Spleen (tissue), 11 donors: ENCODE measurements at regions not wholly inside any gene's neighbourhood (a gene's known extent, or its start where the extent isn't known, plus 50 kb on each side); places are given as distances from the start of the nearest gene placed in this dataset.
A peak's percentile ranks its signal among the peaks of the same experiment; 100 is the strongest.

Source experiments
- DNase-seq: peaks from one replicate; pipeline ENCODE4 v3.0.0-alpha.2; 2020
- H3K27ac ChIP-seq, 8 donors: fragments of 200-600 bp; sonication (generic) in 7 of 8; 1 replicate in 4 of 8; 2 replicates in 4 of 8; pipeline versions ENCODE4 v1.5.0 to v1.8.0; 2016 to 2021; ENCODE audit warnings: inconsistent platforms in 4 of 8, mild to moderate bottlenecking in 4 of 8, moderate library complexity in 1 of 8
- H3K27me3 ChIP-seq, 7 donors: fragments of 200-600 bp; sonication (generic) in 6 of 7; replicated peaks in 1 of 7; 1 replicate in 4 of 7; 2 replicates in 3 of 7; pipeline versions ENCODE4 v1.5.0 to v1.8.0; 2016 to 2021; ENCODE audit warnings: inconsistent platforms in 3 of 7, mild to moderate bottlenecking in 1 of 7
- H3K36me3 ChIP-seq, 6 donors: fragments of 200-600 bp; sonication (generic) in 5 of 6; 1 replicate in 4 of 6; 2 replicates in 2 of 6; pipeline versions ENCODE4 v1.5.0 to v1.8.0; 2016 to 2021; ENCODE audit warnings: inconsistent platforms in 2 of 6
- H3K4me1 ChIP-seq, 6 donors: fragments of 200-600 bp; sonication (generic) in 5 of 6; 1 replicate in 3 of 6; 2 replicates in 3 of 6; pipeline versions ENCODE4 v1.5.0 to v1.8.0; 2016 to 2021; ENCODE audit warnings: inconsistent platforms in 3 of 6
- H3K4me3 ChIP-seq, 8 donors: fragments of 200-600 bp; sonication (generic) in 7 of 8; 1 replicate in 4 of 8; 2 replicates in 4 of 8; pipeline versions ENCODE4 v1.5.0 to v1.8.0; 2016 to 2021; ENCODE audit warnings: inconsistent platforms in 4 of 8, mild to moderate bottlenecking in 4 of 8, moderate library complexity in 2 of 8
- H3K9me3 ChIP-seq, 8 donors: fragments of 200-600 bp; sonication (generic) in 7 of 8; 1 replicate in 4 of 8; 2 replicates in 4 of 8; pipeline versions ENCODE4 v1.5.0 to v1.8.0; 2016 to 2021; ENCODE audit warnings: inconsistent platforms in 4 of 8
- CTCF ChIP-seq, 11 experiments: fragments of 200-600 bp in 7 of 11; fragments of 450-650 bp in 4 of 11; sonication (generic) in 4 of 11; IDR thresholded peaks in 8 of 11; conservative IDR thresholded peaks in 3 of 11; 1 replicate in 7 of 11; 2 replicates in 4 of 11; pipeline versions ENCODE4 v1.4.0 to v1.8.0; 2016 to 2021; ENCODE audit warnings: antibody characterized with exemption in 11 of 11, inconsistent platforms in 4 of 11, mild to moderate bottlenecking in 1 of 11
- POLR2A ChIP-seq, 3 donors: fragments of 450-650 bp; IDR thresholded peaks; one replicate each; pipeline ENCODE4 v1.5.1; 2017; ENCODE audit warnings: antibody characterized with exemption in 3 of 3, mild to moderate bottlenecking in 1 of 3
- POLR2AphosphoS5 ChIP-seq, 3 donors: sonication (generic); formaldehyde crosslinking; IDR thresholded peaks; one replicate each; pipeline ENCODE4 v1.5.1; 2017; ENCODE audit warnings: antibody characterized with exemption in 3 of 3
- WGBS, 5 donors: extraction: QIAGEN DNeasy Blood & Tissue Kit in 3 of 5; methylation state at CpG; one replicate each; pipeline versions ENCODE4 v1.1.5 to v1.1.7; 2013 to 2018; 5-methylcytosine and 5-hydroxymethylcytosine counted together
- intact Hi-C: fragments of 100-400 bp; cut with DNase I; formaldehyde crosslinking; loops from one replicate; pipeline ENCODE4 v1.15.0; 2023; ENCODE audit warnings: low total_unique reads
- donor health status: healthy with polysubstance abuse.
- donor health status: DM: no; HTN: no; CAD: no; lungs with moderate emphysema.
- donor health status: DM: no; HTN: no; CAD: no.
- donor health status: Bipolar disorder and iron deficiency.
- donor health status: healthy.
- donor health status: DM: no; HTN: no; CAD: no.
- donor health status: DM: yes; HTN: yes; CAD: no.

GRCh38 chr5:87020099-87020934, 247.4 kb upstream of the RASA1 start:
- peak; percentile 76 for DNase-seq
- Histone ChIP-seq H3K9me3 (peaks cover 0 to 8% (median 0%) of the 10 kb centered on the region in 8 donors), H3K27me3 (no peaks in the 10 kb centered on the region), H3K4me3 (no peak overlapping the region), H3K27ac (peak overlapping the region in 5 of 8 donors; percentile 27 to 78 (median 61)), H3K36me3 (no peaks in the 10 kb centered on the region), H3K4me1 (peaks cover 5 to 15% (median 14%) of the 10 kb centered on the region in 6 donors)
- WGBS, 5 donors = 42 to 51% (median 44%) methylated on average over 3 to 4 of the region's 4 CpGs
- TF ChIP-seq POLR2A (IDR thresholded peaks at IDR 0.05) = no peak
- TF ChIP-seq CTCF (IDR thresholded peaks at IDR 0.05 in 8 of 11, conservative IDR thresholded peaks at IDR 0.05 in 3 of 11) = no peak
- TF ChIP-seq POLR2AphosphoS5 (IDR thresholded peaks at IDR 0.05) = peak in 2 of 3 donors; percentile 32 to 34
- intact Hi-C loops = no loop called here

- TF ChIP-seq POLR2AphosphoS5 (IDR thresholded peaks at IDR 0.05) (no peak), CTCF (IDR thresholded peaks at IDR 0.05 in 8 of 11, conservative IDR thresholded peaks at IDR 0.05 in 3 of 11) (no peak)
- peaks cover 0 to 8% (median 0%) of the 10 kb centered on the region in 8 donors for H3K9me3 ChIP-seq
- 52 to 63% (median 60%) methylated on average over 6 of the region's 6 CpGs for WGBS, 5 donors
Observed at GRCh38 chr5:87022415-87022814, 245.3 kb upstream of the RASA1 start.

GRCh38 chr5:87027570-87027969, 240.1 kb upstream of the RASA1 start:
- 47 to 71% (median 64%) methylated on average over 1 of the region's 1 CpG for WGBS, 5 donors
- Histone ChIP-seq H3K36me3 (no peaks in the 10 kb centered on the region), H3K9me3 (peaks cover 0 to 8% (median 0%) of the 10 kb centered on the region in 8 donors), H3K4me1 (no peaks in the 10 kb centered on the region), H3K4me3 (no peak overlapping the region), H3K27ac (no peak overlapping the region), H3K27me3 (no peaks in the 10 kb centered on the region)
- intact Hi-C loops = no loop called here
- no peak for DNase-seq
- TF ChIP-seq POLR2AphosphoS5 (IDR thresholded peaks at IDR 0.05) (no peak), CTCF (IDR thresholded peaks at IDR 0.05 in 8 of 11, conservative IDR thresholded peaks at IDR 0.05 in 3 of 11) (no peak), POLR2A (IDR thresholded peaks at IDR 0.05) (no peak)

More at GRCh38 chr5:87022415-87022814, 245.3 kb upstream of the RASA1 start:
- H3K27me3 ChIP-seq = no peaks in the 10 kb centered on the region
- no peaks in the 10 kb centered on the region for H3K36me3 ChIP-seq
- DNase-seq = peak; percentile 42
- no peak overlapping the region for H3K4me3 ChIP-seq
- H3K4me1 ChIP-seq = peaks cover 5 to 15% (median 14%) of the 10 kb centered on the region in 6 donors
- no peak overlapping the region for H3K27ac ChIP-seq
- intact Hi-C loops = no loop called here

GRCh38 chr5:87029951-87030350, 237.7 kb upstream of the RASA1 start:
- 77 to 96% (median 94%) methylated on average over 4 to 7 of the region's 7 CpGs for WGBS, 5 donors
- Histone ChIP-seq H3K36me3 (no peaks in the 10 kb centered on the region), H3K9me3 (no peaks in the 10 kb centered on the region), H3K4me3 (no peak overlapping the region), H3K4me1 (no peaks in the 10 kb centered on the region), H3K27ac (no peak overlapping the region), H3K27me3 (no peaks in the 10 kb centered on the region)
- DNase-seq = peak; percentile 41
- TF ChIP-seq CTCF (IDR thresholded peaks at IDR 0.05 in 8 of 11, conservative IDR thresholded peaks at IDR 0.05 in 3 of 11) (no peak), POLR2A (IDR thresholded peaks at IDR 0.05) (no peak), POLR2AphosphoS5 (IDR thresholded peaks at IDR 0.05) (no peak)
- intact Hi-C loops = no loop called here
